ENCODE measurements at regions not wholly inside any gene's neighbourhood (a gene's known extent, or its start where the extent isn't known, plus 50 kb on each side); places are given as distances from the start of the nearest gene placed in this dataset.
"Not testable (repeated sequence)": the region's sequence is repeated elsewhere in the genome, so short reads cannot be mapped to it uniquely, and the experiment has no call there.

DNA sequence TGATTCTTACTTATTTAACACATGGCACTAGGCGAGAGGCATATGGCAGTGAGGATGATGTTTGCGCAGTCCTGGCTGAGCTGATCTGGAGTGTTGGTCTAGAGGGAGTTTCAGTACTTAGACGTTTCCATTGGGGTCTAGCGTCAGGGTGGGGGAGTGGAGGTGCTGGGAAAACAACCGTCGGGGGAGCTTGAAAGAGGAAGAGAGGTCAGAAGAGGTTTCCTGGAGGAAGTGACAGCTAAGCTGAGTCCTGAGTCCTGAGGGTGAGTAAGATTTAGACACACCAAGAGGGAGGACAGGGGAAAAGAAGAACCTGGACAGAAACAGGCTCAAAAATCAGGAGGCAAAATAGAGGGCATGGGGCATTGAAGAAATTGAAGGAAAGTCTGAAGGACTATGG is 81.4 kb downstream of the ALOX5AP start:
- DNase-seq = no peak

DNA sequence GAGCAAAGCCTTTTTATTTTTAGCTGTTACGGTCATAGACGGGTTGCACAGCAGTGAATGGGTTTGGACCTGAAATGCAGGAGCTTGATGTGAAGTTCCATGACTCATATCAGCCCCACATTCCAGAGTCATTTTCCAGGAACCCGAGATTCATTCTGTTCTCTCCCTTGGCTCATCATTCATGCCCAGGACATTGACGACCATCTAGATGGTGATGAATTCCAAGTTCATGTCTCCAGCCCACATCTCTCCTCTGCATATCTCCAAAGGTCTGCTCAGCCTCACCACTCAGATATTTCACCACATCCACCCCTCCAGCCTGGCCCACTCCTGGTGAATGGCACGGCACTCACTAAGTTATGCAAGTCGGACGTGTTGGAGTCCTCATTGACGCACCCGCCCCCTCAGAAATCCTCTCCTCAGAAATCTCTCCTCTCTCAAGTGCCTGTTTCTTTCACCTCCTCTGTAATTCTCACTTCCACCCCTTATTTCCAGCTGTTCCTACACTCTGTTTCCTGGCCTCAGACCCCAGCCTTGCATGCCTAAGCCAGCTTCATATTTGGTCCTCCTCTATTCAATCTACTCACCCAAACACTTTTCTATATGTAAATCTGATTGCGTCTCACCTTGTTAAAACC is 83.1 kb downstream of the ALOX5AP start:
- DNase-seq = no peak

DNA sequence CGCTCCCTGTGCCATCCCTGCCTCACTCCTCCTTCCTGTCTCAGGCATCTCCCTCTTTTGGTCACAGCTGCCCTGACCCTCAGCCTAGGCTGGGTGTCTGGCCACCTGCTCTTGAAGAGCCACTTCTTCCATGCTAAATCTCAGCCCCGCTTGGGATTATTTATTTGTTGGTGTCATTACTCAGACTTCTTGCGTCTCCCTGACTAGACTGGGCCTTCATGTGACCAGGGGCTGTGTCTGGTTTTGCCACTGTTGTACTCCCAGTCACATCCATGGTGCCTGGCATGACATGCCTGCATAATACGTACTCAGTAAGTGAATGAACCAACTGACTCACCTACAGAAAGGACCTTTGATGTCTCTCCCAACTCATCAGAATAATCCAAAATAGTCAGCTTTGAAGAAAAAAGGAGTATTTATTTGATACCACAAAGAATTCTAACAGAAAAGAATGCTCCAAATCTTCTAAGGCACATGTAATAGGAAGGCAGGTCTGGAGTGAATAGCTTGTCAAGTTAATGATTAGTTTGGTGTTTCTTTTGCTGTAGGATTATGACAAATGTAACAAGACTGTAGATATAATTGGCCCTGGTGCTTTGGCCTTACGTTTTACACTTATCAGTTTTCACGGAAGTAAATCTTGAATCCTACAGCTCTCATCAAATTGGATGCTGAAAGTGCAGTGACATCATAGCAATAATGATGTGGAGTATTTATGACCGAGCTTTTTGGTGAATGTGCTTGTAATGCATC is 84.0 kb downstream of the ALOX5AP start:
- DNase-seq = no peak

DNA sequence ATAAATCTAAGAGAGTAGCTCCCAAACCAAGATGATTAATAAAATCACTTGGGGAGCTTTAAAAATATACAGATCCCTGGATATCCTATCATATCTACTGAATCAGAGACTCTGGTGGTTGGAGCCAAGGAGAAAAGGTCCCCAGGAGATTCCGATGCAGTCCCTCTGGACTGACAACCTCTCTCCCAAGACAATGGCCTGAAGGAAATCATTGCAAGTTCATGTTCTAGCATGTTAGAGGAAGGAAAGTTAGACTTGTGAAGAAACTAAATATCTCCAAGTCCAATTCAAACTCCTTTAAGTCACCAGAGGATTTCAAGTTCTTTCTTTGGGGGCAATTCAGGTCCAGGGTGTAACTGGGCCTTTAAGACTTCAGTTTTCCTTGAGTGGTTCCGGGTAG is 84.7 kb upstream of the MEDAG start:
- DNase-seq = no peak

DNA sequence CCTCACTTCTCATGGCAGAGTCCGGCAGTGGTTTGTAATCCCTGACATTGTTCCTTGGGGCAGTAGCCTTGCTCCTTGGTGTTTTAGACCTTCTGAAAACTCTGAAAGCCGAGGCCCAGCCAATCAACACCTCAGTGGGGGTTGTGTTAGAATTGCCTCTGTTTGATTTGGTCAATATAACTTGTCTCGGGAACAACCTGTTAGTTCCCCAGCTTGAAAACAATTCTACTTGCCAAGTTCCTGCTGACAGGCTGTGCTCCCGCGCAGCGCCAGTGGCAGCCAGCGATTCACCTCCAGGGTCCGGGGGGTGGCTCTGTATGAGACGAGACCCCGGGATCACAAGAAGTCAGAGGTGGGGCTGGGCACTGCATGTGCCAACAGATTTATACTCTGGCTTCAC is 81.4 kb upstream of the MEDAG start:
- no peak for DNase-seq

DNA sequence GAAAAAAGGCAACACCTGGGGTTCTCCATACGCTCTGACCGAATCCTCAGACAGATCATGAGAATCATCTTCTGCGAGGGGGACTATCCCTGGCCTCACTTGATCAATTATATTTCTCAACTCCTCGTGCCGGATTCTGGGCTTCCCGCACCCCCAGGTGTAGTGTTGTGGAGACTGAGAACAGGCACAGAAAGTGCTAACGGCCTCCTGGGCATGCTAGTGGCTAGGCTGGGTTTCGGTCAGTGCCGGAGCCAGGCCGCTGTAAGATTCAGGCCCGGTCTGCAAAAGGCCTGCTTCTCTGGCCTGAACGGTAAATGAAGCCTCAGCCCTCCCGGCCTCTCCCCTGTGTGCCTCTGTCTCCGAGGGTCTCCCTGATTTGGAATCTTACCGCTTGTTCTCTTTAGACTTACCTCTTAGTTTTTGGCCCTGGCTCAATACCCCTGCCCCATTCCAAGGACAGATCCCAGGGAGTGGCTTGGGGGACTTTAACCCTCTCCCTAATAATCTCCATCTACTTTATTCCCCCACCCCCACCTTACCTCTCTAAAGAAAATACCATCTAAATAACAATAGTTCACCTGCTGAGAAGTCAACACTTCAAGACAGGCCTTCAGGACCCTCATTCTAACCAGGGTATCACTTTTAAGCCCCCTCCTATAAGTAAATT is 79.0 kb upstream of the MEDAG start:
- no peak for DNase-seq

DNA sequence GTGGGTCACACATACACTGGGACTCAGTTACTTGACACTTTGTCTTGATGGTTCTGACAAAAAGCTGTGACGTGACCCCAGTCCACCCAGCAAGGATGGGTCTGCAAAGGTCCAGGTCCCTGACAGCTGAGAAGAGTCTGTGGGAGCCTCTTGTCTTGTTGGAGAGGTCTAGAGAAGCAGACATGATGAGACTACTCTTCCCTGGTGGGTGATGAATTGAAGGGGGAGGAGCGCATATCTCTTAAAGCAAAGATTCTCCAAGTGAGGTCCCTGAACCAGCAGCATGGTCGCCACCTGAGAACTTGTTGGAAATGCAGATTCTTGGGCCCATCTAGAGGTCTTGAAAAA is 78.5 kb upstream of the MEDAG start:
- DNase-seq = no peak

DNA sequence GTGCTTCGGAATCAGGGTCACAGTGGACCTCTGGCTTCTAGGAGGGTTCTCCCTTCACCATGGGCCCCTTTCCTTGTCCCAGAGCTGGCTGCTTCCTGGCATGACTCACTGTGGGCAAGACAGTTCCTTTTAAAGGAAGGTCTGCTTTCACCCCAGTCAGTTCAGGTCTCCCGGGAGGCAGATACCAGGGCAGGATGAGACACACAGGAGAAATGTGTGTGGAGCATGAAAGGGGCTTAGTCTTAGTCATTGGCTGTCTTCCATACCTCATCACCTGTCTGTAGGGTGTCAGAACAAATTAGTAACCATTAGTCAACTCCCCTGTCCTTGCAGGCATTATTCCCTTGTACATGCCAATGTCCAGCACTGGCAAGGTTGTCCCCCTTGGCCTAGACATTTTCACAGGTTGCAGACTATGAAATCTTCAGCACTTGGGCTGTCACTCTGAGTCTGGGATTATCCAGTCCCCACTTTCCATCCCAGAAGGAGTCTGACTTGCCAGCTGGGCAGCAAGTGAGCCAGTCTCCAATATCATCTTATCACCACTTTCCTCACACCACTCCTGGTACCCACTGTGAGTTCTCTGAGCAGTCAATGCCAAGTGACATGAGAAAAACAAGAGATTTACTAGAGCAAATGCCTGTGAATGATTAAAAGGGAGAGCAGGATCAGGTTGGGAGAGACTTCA is 76.8 kb upstream of the MEDAG start:
- no peak for DNase-seq

DNA sequence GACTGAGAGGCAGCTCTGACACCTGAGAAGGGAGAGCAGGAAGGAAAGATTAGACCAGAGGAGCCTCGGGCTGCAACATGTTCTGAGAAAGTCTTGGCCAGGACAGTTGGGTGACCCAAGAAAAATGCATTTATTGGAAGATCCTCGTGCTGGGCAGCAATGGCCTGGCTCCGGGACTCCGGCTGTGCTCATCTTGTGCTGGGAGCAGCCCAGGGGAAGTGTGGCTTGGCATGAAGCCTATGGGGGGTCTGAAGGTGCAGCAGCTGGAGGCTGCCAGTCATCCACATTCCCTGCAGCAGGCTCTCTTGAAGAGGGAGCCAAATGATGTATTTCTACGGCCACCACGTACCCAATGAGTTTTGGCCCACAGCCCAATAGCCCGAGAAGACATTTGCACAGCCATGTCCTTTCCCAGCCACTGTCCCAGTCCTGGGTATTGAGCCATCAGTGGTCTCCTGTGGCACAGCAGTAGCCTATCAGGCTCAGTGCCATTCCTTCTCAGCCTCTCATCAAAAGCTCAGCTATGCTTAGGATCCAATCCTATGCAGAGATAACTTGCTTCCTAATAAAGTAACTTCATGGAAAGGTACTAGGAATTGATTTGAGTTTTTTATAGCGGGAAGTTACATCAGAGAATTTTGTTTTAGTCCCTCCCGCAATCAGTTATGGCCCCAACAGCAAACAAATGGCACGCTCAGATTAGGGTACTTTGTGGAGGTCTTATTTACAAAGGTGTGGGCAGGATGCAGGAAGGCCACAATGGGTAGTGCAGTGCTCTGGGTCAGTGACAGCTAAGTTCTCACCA is 76.0 kb upstream of the MEDAG start:
- no peak for DNase-seq

DNA sequence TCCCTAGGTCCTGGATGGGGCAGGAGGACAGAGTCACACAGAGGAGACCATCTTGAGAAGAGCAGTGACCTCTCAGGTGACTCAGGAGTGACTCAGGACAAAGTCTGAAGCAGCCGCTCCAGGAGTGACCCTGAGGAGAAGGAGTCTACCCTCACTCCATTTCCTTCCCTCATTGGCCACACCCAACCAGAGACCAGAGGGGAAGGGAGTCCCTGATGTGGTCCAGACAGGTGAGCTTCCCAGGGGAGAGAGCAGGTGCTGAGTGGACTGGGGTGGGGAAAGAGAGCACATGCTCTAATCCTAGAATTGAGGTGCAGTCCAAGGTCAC is 75.5 kb upstream of the MEDAG start:
- no peak for DNase-seq

DNA sequence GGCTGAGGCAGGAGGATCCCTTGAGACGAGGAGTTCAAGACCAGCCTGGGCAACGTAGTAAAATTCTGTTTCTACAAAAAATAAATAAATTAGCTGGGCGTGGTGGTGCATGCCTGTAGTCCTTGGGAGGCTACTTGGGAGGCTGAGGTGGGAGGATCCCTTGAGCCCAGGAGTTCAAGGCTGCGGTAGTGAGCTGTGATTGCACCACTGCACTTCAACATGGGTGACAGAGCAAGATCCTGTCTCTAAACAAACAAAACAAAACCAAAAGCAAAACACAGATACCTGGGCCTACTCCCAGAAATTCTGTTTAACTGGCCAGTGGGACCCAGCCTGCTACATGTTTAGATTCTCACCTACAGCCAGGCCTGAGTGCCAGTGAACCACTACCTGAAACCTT is 74.6 kb upstream of the MEDAG start:
- no peak for DNase-seq

DNA sequence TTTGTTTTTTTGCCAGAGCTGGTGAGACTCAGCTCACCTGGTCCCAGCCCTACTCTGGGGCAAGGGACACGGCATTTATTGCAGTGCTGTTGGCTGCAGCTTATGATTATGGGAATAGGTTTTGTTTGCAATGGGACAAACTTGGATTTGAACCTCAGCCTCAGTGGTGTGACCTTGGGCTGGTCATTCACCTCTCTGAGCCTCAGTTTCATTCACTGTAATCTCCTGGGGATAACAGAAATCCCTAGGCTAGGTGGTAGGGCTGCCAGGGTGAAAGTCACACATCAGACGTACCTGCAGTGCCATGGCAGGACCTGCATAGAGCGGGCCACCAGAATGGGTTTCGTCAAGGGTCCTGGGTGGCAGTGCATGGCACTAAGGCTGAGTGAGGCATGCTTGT is 73.7 kb upstream of the MEDAG start:
- no peak for DNase-seq

DNA sequence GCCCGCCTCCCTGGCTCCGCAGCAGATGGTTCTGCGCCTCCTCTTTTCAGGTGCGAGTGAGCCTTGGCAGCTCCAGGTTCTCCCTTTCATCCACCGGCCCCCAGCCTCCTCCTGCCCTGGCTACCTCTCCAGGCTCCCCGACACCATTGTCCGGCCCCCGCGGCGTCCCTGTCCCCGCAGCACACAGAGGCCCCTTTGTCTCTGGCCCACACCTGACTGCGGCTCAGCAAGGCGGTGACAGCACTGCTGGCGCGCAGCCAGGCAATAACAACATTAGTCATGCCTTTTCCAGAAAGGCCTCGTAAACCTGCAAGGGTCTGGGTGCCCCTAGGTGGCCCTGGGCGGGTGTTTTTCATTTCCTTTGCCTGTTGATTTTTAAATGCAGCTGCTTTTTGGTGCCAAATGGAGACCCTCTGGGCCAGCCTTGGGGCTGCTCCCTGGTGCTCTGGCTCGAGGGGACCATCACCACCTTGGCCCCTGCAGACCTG is 73.2 kb upstream of the MEDAG start:
- peak; percentile 53 for DNase-seq

DNA sequence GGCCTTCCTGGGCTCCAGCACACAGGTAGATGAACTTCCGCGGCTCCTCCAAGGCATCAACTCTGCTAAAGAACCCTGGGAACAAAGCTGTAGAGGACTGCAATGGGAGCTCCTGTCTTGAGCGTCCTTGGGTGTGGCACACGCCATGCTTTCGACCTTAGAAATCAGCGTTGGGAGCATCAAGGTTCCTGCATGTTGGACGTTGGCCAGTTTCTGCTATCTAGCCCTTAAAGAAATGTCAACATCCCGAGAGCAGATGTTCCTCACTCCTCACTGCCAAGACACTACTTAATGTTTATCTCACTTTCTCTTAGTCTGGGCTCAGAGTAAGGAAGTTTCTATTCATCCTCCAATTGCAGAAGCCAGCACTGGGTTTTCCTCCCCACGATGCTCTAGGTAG is 70.6 kb upstream of the MEDAG start:
- DNase-seq = no peak

DNA sequence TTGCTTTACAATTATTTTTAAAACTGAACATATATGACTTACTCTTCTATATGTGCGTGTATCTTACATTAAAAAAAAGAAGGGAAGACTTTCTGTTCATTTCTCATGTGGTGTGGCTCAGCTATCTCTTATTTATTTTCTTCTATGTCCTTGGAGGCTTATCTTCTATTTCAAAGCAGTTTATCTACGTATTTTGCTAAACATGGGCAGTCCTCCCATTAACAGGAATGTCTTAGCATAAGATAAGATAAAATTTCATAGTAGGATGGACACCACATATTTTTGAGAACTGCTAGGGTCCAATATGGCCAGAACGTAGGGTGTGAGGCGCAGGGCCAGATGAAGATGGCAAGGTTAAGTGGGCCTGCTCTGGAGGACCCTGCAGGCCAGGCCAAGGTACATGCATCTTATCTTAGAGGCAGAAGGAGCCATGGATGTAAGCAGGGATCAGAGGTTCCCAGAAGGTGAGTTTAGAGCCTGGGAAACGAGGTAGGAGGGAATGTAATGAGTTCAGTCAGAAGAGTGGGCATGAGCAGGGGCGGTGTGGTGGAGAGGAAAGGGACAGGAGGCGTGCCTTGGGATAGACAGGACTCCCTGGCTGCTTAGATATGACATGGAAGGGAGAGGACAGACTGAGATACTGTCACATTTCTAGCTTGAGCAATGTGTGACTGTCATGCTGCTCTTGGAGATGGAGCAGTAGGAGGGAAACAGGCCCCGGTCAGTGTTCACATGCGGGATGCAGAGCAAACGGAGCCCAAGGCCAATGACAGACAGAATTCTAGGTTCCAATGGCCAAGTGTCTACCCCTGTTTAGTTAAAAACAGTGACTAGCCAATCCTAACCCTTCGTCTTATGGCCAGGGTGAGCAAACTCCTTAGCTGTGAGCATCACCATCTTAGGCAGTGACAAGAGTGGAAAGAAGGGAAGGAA is 68.6 kb upstream of the MEDAG start:
- no peak for DNase-seq

DNA sequence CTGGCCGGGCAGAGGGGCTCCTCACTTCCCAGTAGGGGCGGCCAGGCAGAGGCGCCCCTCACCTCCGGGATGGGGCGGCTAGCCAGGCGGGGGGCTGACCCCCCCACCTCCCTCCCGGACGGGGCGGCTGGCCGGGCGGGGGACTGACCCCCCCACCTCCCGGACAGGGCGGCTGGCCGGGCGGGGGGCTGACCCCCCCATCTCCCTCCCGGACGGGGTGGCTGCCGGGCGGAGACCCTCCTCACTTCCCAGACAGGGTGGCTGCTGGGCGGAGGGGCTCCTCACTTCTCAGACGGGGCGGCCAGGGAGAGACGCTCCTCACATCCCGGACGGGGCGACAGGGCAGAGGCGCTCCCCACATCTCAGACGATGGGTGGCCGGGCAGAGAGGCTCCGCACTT is 66.4 kb upstream of the MEDAG start:
- not testable (repeated sequence) for DNase-seq

DNA sequence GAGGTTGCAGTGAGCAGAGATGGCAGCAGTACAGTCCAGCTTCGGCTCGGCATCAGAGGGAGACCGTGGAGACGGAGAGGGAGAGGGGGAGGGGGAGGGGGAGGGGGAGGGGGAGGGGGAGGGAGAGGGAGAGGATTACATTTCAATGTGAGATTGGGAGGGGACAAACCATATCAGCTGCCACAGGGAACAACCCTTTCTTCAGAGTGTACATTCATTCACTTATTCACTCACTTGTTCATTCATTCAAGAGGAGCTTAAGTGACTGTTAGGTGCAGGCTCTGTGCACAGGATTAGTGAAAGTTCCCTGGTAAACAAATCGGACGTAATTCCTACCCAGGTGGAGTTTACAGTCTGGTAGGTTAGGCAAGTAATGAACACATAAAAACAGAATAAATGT is 65.6 kb upstream of the MEDAG start:
- DNase-seq = no peak

DNA sequence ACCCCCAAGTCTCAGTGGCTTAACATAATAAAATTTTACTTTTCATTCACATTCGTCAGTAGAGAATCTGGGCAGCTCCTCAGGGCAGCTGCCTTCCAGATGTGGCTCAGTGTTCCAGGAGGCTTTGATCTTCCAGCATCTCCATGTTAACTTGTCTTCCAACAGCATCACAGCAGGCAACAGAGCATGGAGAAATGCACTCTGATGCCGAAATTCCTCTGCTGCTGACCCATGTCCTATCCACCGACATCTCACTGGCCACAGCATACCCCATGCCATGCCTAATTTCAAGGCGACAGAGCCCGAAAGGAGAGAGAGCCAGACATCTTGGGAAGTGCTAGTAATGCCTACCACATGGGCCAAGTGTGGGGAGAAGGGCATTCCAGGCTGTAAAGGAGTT is 64.9 kb upstream of the MEDAG start:
- no peak for DNase-seq

DNA sequence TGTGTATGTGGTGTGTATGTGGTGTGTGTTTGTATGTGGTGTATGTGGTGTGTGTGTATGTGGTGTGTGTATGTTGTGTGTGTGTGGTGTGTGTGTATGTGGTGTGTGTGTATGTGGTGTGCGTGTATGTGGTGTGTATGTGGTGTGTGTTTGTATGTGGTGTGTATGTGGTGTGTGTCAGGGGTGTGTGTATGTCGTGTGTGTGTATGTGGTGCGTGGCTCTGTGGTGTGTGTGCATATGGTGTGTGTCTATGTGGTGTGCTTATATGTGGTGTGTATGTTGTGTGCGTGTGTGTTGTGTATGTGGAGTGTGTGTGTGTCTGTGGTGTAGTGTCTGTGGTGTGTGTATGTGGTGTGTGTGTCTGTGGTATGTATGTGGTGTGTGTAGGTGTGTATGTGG is 62.5 kb upstream of the MEDAG start:
- no peak for DNase-seq

DNA sequence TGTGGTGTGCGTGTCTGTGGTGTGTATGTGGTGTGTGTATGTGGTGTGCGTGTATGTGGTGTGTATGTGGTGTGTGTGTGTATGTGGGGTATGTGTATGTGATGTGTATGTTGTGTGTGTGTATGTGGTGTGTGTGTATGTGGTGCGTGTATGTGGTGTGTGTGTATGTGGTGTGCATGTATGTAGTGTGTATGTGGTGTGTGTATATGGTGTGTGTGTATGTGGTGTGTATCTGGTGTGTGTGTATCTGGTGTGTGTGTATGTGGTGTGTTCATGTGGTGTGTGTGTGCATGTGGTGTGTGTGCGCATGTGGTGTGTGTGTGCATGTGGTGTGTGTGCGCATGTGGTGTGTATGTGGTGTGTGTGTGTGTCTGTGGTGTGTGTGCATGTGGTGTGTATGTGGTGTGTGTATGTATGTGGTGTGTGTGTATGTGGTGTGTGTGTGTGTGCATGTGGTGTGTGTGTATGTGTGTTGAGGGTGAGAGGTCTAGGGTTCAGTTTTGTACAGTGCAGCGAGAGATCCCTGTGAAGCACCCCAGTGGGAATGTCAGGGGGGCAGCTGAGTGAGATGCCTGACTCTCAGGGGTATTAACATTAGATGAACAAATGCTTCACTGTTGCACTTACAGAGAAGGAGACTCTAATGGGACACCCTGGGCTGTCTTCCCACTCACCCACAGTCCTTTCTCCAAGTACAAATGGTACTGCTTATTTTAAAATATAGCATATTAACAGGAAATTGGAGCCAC is 61.3 kb upstream of the MEDAG start:
- DNase-seq = no peak

All from retina (tissue), 1 donor.